GM12878 (cell line): ENCODE measurements at regions not wholly inside any gene's neighbourhood (a gene's known extent, or its start where the extent isn't known, plus 50 kb on each side); places are given as distances from the start of the nearest gene placed in this dataset.

Experiments used
- ATAC-seq: fragments of 200-7000 bp; cut with Tn5 transposase; 3 replicates; pipeline ENCODE4 v1.9.1; 2020; ENCODE audit warnings: mild to moderate bottlenecking, moderate library complexity
- BruUV-seq: library from RNA; stranded (reverse); fragments of 400-500 nt; replicated peaks from 2 replicates; lab custom pipeline; 2021; lab: Mats Ljungman, UMichigan
- CTCF ChIA-PET: fragments of 300-600 bp; sonication (Branson Sonifier 250); formaldehyde crosslinking; extraction: SDS; loops from one replicate; lab custom pipeline; 2021; ENCODE audit warnings: inconsistent platforms; lab: Yijun Ruan, JAX
- POLR2A ChIA-PET: fragments of 350-600 bp; formaldehyde crosslinking; extraction: SDS; loops from one replicate; lab custom pipeline; 2021; ENCODE audit warnings: inconsistent platforms; lab: Charles Lee
- RAD21 ChIA-PET: fragments of 300-600 bp; sonication (Branson Sonifier 250); formaldehyde crosslinking; loops from one replicate; lab custom pipeline; 2023; ENCODE audit warnings: antibody characterized with exemption; ENCODE audit not compliant: unreplicated experiment; lab: Charles Lee
- SMC1A ChIA-PET: fragments of 300-600 bp; sonication (Branson Sonifier 250); formaldehyde crosslinking; loops from one replicate; lab custom pipeline; 2023; ENCODE audit not compliant: unreplicated experiment, uncharacterized antibody; lab: Charles Lee
- DNase-seq: peaks from one replicate; pipeline ENCODE4 v3.0.0-alpha.2; 2011; ENCODE audit warnings: low read depth, low spot score
- FAIRE-seq: peaks from 3 replicates; lab custom pipeline; 2011; peaks lifted over from hg19 to GRCh38; lab: Jason Lieb, UNC
- H2AFZ ChIP-seq: 2 replicates; pipeline ENCODE4 v1.6.0; 2011; ENCODE audit warnings: low read depth, low read length, control low read depth; ENCODE audit not compliant: control insufficient read depth
- H3K27ac ChIP-seq: 2 replicates; pipeline ENCODE4 v1.5.1; 2011; ENCODE audit warnings: control low read depth; ENCODE audit not compliant: control insufficient read depth, insufficient read depth
- H3K27me3 ChIP-seq, 2 experiments: replicated peaks in 1 of 2; 2 replicates each; pipeline versions ENCODE4 v1.6.0 to v1.6.1; 2011; ENCODE audit warnings: low read length in 1 of 2; ENCODE audit not compliant: control insufficient read depth in 2 of 2, insufficient read depth in 2 of 2
- H3K36me3 ChIP-seq, 2 experiments: 2 replicates each; pipeline ENCODE4 v1.5.1; 2011; ENCODE audit warnings: low read length in 1 of 2; ENCODE audit not compliant: control insufficient read depth in 2 of 2, insufficient read depth in 2 of 2
- H3K4me1 ChIP-seq: 2 replicates; pipeline ENCODE4 v1.6.1; 2011; ENCODE audit warnings: mild to moderate bottlenecking, low read length, moderate library complexity, mixed read lengths; ENCODE audit not compliant: control insufficient read depth, insufficient read depth
- H3K4me2 ChIP-seq: 2 replicates; pipeline ENCODE4 v1.6.0; 2011; ENCODE audit warnings: control low read depth; ENCODE audit not compliant: control insufficient read depth, insufficient read depth
- H3K4me3 ChIP-seq: fragments of 200-600 bp; sonication (generic); 2 replicates; pipeline ENCODE4 v1.5.1; 2016
- H3K79me2 ChIP-seq: 2 replicates; pipeline ENCODE4 v1.6.0; 2011; ENCODE audit warnings: low read length; ENCODE audit not compliant: control insufficient read depth, insufficient read depth
- H3K9ac ChIP-seq: 2 replicates; pipeline ENCODE4 v1.8.0; 2011; ENCODE audit warnings: low read length, control low read depth, mixed read lengths; ENCODE audit not compliant: control insufficient read depth, insufficient read depth
- H3K9me3 ChIP-seq: replicated peaks from 3 replicates; pipeline ENCODE4 v1.5.1; 2011; ENCODE audit warnings: mild to moderate bottlenecking, low read length; ENCODE audit not compliant: control insufficient read depth, insufficient read depth
- H4K20me1 ChIP-seq: 2 replicates; pipeline ENCODE4 v1.6.0; 2011; ENCODE audit not compliant: control insufficient read depth, insufficient read depth
- CBFB ChIP-seq: IDR thresholded peaks from 2 replicates; pipeline ENCODE4 v1.6.1; 2016; ENCODE audit warnings: antibody characterized with exemption, low read depth
- CREM ChIP-seq: IDR thresholded peaks from 2 replicates; pipeline ENCODE4 v1.6.1; 2014; ENCODE audit warnings: antibody characterized with exemption, low read depth
- EP300 ChIP-seq, 2 experiments: fragments of 150-350 bp in 1 of 2; IDR thresholded peaks; 2 replicates each; pipeline ENCODE4 v1.6.1; 2011 to 2012; ENCODE audit warnings: low read depth in 2 of 2, low read length in 2 of 2, borderline replicate concordance in 1 of 2, improper control_type of control experiment in 1 of 2, inconsistent platforms in 1 of 2; ENCODE audit not compliant: control insufficient read depth in 1 of 2
- GABPA ChIP-seq: IDR thresholded peaks from 2 replicates; pipeline ENCODE4 v1.6.1; 2014; ENCODE audit warnings: antibody characterized with exemption, low read depth, mild to moderate bottlenecking, inconsistent platforms
- MEF2A ChIP-seq: IDR thresholded peaks from 2 replicates; pipeline ENCODE4 v1.6.1; 2011; ENCODE audit warnings: low read depth, mild to moderate bottlenecking, low read length, moderate library complexity; ENCODE audit not compliant: insufficient read depth
- RBBP5 ChIP-seq: fragments of 200-600 bp; sonication (generic); conservative IDR thresholded peaks from 2 replicates; pipeline ENCODE4 v1.6.1; 2016
- SIN3A ChIP-seq: IDR thresholded peaks from 2 replicates; pipeline ENCODE4 v1.6.1; 2012; ENCODE audit warnings: low read depth, low read length, improper control_type of control experiment
- SMAD5 ChIP-seq: IDR thresholded peaks from 2 replicates; pipeline ENCODE4 v1.6.1; 2016; ENCODE audit warnings: antibody characterized with exemption, low read depth
- STAT1 ChIP-seq: fragments of 450-650 bp; conservative IDR thresholded peaks from 2 replicates; pipeline ENCODE4 v1.6.1; 2014; ENCODE audit warnings: antibody characterized with exemption, mild to moderate bottlenecking
- SUZ12 ChIP-seq: fragments of 200-600 bp; sonication (generic); IDR thresholded peaks from one replicate; pipeline ENCODE4 v1.6.1; 2018; ENCODE audit warnings: antibody characterized with exemption, mild to moderate bottlenecking; ENCODE audit not compliant: unreplicated experiment
- ZBED1 ChIP-seq: IDR thresholded peaks from 2 replicates; pipeline ENCODE4 v1.6.1; 2016; ENCODE audit warnings: borderline replicate concordance
- ZNF207 ChIP-seq: fragments of 450-650 bp; IDR thresholded peaks from 2 replicates; pipeline ENCODE4 v1.6.1; 2014; ENCODE audit warnings: antibody characterized with exemption, mild to moderate bottlenecking, borderline replicate concordance
- ZNF217 ChIP-seq: fragments of 450-650 bp; IDR thresholded peaks from 2 replicates; pipeline ENCODE4 v1.6.1; 2017; ENCODE audit warnings: antibody characterized with exemption, mild to moderate bottlenecking
- ZZZ3 ChIP-seq: IDR thresholded peaks from 2 replicates; pipeline ENCODE4 v1.6.1; 2011; ENCODE audit warnings: low read depth; ENCODE audit not compliant: control insufficient read depth, insufficient read length
- WGBS: methylation state at CpG from one replicate; pipeline ENCODE4 v1.1.6; 2016; ENCODE audit warnings: low lambda C conversion rate; ENCODE audit not compliant: insufficient replicate concordance, insufficient coverage; ENCODE audit errors: missing lambda C conversion rate; 5-methylcytosine and 5-hydroxymethylcytosine counted together
- in situ Hi-C: fragments of 300-500 bp; cut with MboI; formaldehyde crosslinking; loops from 9 replicates; pipeline ENCODE4 v1.14.3; 2018; ENCODE audit warnings: mixed read lengths
- intact Hi-C: fragments of 100-400 bp; cut with micrococcal nuclease; formaldehyde crosslinking; loops from one replicate; pipeline ENCODE4 v1.14.2; 2022; ENCODE audit not compliant: unreplicated experiment
- TF ChIP-seq, protein P1 (sequence below): fragments of 450-650 bp; formaldehyde crosslinking; IDR thresholded peaks from 2 replicates; pipeline ENCODE4 v1.4.0; 2022; ENCODE audit warnings: mild to moderate bottlenecking, moderate library complexity
- TF ChIP-seq, protein P2 (sequence below): fragments of 150-350 bp; IDR thresholded peaks from 2 replicates; pipeline ENCODE4 v1.6.1; 2014; ENCODE audit warnings: mild to moderate bottlenecking, low read depth, low read length
- TF ChIP-seq, protein P3 (sequence below): fragments of 450-650 bp; IDR thresholded peaks from 2 replicates; pipeline ENCODE4 v1.6.1; 2014; ENCODE audit warnings: mild to moderate bottlenecking
- TF ChIP-seq, protein P4 (sequence below): fragments of 450-650 bp; IDR thresholded peaks from 2 replicates; pipeline ENCODE4 v1.6.1; 2017; ENCODE audit warnings: mild to moderate bottlenecking

DNA sequence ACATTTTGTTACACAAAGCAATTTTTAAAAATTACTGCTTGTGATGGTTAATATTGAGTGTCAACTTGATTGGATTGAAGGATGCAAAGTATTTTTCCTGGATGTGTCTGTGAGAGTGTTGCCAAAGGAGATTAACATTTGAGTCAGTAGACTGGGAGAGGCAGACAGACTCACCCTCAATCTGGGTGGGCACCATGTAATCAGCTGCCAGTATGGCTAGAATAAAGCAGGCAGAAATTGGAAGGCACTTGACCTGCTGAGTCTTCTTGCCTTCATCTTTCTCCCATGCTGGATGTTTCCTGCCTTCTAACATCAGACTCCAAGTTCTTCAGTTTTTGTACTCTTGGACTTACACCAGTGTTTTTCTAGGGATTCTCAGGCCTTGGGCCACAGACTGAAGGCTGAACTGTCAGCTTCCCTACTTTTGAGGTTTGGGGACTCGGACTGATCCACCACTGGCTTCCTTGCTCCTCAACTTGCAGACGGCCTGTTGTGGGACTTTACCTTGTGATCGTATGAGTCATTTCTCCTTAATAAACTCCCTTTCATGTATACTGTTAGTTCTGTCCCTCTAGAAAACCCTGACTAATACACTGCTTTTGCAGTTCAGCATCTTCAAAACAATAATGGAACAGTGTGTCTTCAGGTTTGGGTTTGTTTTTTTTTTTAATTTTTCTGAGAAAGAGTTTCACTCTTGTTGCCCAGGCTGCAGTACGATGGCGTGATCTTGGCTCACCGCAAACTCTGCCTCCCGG, 244.1 kb upstream of the SEMA3C start:
- intact Hi-C loops (no loop called here), in situ Hi-C loops (no loop called here)
- peak; percentile 49; the same call in 2 of the 3 replicates for ATAC-seq
- ChIA-PET POLR2A (no interaction called here), CTCF (no interaction called here), SMC1A (no interaction called here), RAD21 (no interaction called here)
- Histone ChIP-seq H3K9me3 (no peaks in the 10 kb centered on the region), H3K4me1 (no peaks in the 10 kb centered on the region), H3K36me3 (no peaks in the 10 kb centered on the region), H4K20me1 (no peaks in the 10 kb centered on the region), H3K9ac (no peak overlapping the region), H3K27ac (no peak overlapping the region), H2AFZ (no peak overlapping the region), H3K79me2 (no peaks in the 10 kb centered on the region), H3K4me3 (no peak overlapping the region), H3K4me2 (no peak overlapping the region), H3K27me3 (no peaks in the 10 kb centered on the region)
- DNase-seq: no peak
- BruUV-seq: no TSS peak
- FAIRE-seq: no peak
- WGBS: 52% methylated on average over 7 of the region's 7 CpGs
- TF ChIP-seq MEF2A (no peak), ZZZ3 (no peak), CREM (no peak), EP300 (IDR thresholded peaks at IDR 0.05; ENCODE audit: borderline replicate concordance in 1 of 2, control insufficient read depth in 1 of 2, low read depth in 2 of 2, low read length in 2 of 2) (no peak), SMAD5 (no peak), CBFB (no peak), STAT1 (no peak), ZNF207 (no peak), SUZ12 (no peak), ZNF217 (no peak), GABPA (no peak), RBBP5 (no peak), SIN3A (no peak), ZBED1 (no peak)
- TF ChIP-seq, protein P1, sequence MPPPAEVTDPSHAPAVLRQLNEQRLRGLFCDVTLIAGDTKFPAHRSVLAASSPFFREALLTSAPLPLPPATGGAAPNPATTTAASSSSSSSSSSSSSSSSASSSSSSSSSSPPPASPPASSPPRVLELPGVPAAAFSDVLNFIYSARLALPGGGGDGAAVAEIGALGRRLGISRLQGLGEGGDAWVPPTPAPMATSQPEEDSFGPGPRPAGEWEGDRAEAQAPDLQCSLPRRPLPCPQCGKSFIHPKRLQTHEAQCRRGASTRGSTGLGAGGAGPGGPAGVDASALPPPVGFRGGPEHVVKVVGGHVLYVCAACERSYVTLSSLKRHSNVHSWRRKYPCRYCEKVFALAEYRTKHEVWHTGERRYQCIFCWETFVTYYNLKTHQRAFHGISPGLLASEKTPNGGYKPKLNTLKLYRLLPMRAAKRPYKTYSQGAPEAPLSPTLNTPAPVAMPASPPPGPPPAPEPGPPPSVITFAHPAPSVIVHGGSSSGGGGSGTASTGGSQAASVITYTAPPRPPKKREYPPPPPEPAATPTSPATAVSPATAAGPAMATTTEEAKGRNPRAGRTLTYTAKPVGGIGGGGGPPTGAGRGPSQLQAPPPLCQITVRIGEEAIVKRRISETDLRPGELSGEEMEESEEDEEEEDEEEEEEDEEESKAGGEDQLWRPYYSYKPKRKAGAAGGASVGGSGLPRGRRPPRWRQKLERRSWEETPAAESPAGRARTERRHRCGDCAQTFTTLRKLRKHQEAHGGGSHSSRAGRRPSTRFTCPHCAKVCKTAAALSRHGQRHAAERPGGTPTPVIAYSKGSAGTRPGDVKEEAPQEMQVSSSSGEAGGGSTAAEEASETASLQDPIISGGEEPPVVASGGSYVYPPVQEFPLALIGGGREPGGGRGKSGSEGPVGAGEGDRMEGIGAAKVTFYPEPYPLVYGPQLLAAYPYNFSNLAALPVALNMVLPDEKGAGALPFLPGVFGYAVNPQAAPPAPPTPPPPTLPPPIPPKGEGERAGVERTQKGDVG (CRISPR knock-in tag): no peak
- TF ChIP-seq, protein P2, sequence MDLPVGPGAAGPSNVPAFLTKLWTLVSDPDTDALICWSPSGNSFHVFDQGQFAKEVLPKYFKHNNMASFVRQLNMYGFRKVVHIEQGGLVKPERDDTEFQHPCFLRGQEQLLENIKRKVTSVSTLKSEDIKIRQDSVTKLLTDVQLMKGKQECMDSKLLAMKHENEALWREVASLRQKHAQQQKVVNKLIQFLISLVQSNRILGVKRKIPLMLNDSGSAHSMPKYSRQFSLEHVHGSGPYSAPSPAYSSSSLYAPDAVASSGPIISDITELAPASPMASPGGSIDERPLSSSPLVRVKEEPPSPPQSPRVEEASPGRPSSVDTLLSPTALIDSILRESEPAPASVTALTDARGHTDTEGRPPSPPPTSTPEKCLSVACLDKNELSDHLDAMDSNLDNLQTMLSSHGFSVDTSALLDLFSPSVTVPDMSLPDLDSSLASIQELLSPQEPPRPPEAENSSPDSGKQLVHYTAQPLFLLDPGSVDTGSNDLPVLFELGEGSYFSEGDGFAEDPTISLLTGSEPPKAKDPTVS: no peak
- TF ChIP-seq, protein P3, sequence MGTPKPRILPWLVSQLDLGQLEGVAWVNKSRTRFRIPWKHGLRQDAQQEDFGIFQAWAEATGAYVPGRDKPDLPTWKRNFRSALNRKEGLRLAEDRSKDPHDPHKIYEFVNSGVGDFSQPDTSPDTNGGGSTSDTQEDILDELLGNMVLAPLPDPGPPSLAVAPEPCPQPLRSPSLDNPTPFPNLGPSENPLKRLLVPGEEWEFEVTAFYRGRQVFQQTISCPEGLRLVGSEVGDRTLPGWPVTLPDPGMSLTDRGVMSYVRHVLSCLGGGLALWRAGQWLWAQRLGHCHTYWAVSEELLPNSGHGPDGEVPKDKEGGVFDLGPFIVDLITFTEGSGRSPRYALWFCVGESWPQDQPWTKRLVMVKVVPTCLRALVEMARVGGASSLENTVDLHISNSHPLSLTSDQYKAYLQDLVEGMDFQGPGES: no peak
- TF ChIP-seq, protein P4, sequence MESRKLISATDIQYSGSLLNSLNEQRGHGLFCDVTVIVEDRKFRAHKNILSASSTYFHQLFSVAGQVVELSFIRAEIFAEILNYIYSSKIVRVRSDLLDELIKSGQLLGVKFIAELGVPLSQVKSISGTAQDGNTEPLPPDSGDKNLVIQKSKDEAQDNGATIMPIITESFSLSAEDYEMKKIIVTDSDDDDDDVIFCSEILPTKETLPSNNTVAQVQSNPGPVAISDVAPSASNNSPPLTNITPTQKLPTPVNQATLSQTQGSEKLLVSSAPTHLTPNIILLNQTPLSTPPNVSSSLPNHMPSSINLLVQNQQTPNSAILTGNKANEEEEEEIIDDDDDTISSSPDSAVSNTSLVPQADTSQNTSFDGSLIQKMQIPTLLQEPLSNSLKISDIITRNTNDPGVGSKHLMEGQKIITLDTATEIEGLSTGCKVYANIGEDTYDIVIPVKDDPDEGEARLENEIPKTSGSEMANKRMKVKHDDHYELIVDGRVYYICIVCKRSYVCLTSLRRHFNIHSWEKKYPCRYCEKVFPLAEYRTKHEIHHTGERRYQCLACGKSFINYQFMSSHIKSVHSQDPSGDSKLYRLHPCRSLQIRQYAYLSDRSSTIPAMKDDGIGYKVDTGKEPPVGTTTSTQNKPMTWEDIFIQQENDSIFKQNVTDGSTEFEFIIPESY: no peak
